Suprapubic skin (tissue), 4 donors: ENCODE measurements at regions not wholly inside any gene's neighbourhood (a gene's known extent, or its start where the extent isn't known, plus 50 kb on each side); places are given as distances from the start of the nearest gene placed in this dataset.
"Not testable (repeated sequence)": the region's sequence is repeated elsewhere in the genome, so short reads cannot be mapped to it uniquely, and the experiment has no call there.

ENCODE experiments used
- DNase-seq, 2 donors: peaks; one replicate each; pipeline ENCODE4 v3.0.0-alpha.2; 2019; ENCODE audit warnings: low spot score in 2 of 2
- H3K27ac ChIP-seq: fragments of 200-600 bp; sonication (generic); one replicate; pipeline ENCODE4 v1.5.1; 2019
- H3K27me3 ChIP-seq: fragments of 200-600 bp; sonication (generic); one replicate; pipeline ENCODE4 v1.5.1; 2019
- H3K36me3 ChIP-seq: fragments of 200-600 bp; sonication (generic); one replicate; pipeline ENCODE4 v1.5.1; 2019
- H3K4me1 ChIP-seq: fragments of 200-600 bp; sonication (generic); one replicate; pipeline ENCODE4 v1.5.1; 2019
- H3K4me3 ChIP-seq: fragments of 200-600 bp; sonication (generic); one replicate; pipeline ENCODE4 v1.5.1; 2019; ENCODE audit warnings: mild to moderate bottlenecking
- H3K9me3 ChIP-seq: fragments of 200-600 bp; sonication (generic); one replicate; pipeline ENCODE4 v1.5.1; 2019
- EP300 ChIP-seq: sonication (generic); formaldehyde crosslinking; IDR thresholded peaks from one replicate; pipeline ENCODE4 v1.6.1; 2017; ENCODE audit warnings: antibody characterized with exemption
- POLR2A ChIP-seq, 2 donors: fragments of 450-650 bp; IDR thresholded peaks; one replicate each; pipeline ENCODE4 v1.6.1; 2017; ENCODE audit warnings: antibody characterized with exemption in 2 of 2, mild to moderate bottlenecking in 2 of 2, moderate library complexity in 2 of 2
- POLR2AphosphoS5 ChIP-seq, 3 donors: sonication (generic); formaldehyde crosslinking; IDR thresholded peaks; one replicate each; pipeline ENCODE4 v1.6.1; 2017; ENCODE audit warnings: antibody characterized with exemption in 3 of 3
- WGBS: methylation state at CpG from one replicate; pipeline ENCODE4 v1.1.5; 2018; 5-methylcytosine and 5-hydroxymethylcytosine counted together
- TF ChIP-seq, protein P1 (sequence below), 2 donors: fragments of 200-600 bp in 1 of 2; fragments of 450-650 bp in 1 of 2; sonication (generic) in 1 of 2; IDR thresholded peaks; one replicate each; pipeline ENCODE4 v1.5.1; 2016 to 2019; ENCODE audit warnings: antibody characterized with exemption in 2 of 2, mild to moderate bottlenecking in 1 of 2, moderate library complexity in 1 of 2

DNA sequence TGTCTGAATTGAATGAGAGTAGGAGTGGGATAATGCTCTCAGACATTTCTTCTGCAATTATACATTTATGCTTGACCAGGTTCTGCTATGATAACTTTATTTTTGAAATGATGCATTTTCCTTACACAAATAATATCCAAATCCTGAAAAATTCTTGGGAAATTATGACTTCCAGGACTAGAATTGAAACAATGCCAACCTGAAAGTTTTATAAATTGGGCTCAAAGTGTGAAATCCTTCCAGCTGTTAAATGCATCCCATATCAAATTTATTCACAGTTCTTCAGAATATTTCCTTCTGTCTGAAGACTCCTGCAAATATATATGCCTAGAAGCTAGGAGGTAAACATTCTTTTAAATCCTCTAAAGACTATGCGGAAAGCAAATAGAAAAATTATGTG, 155.7 kb upstream of the EYA4 start:
- H3K27me3 ChIP-seq: no peaks in the 10 kb centered on the region
- DNase-seq: no peak
- 88% methylated on average over 1 of the region's 1 CpG for WGBS
- H3K27ac ChIP-seq: no peak overlapping the region
- H3K9me3 ChIP-seq: no peaks in the 10 kb centered on the region
- no peaks in the 10 kb centered on the region for H3K4me1 ChIP-seq
- TF ChIP-seq POLR2A (IDR thresholded peaks at IDR 0.05): no peak
- TF ChIP-seq, protein P1, sequence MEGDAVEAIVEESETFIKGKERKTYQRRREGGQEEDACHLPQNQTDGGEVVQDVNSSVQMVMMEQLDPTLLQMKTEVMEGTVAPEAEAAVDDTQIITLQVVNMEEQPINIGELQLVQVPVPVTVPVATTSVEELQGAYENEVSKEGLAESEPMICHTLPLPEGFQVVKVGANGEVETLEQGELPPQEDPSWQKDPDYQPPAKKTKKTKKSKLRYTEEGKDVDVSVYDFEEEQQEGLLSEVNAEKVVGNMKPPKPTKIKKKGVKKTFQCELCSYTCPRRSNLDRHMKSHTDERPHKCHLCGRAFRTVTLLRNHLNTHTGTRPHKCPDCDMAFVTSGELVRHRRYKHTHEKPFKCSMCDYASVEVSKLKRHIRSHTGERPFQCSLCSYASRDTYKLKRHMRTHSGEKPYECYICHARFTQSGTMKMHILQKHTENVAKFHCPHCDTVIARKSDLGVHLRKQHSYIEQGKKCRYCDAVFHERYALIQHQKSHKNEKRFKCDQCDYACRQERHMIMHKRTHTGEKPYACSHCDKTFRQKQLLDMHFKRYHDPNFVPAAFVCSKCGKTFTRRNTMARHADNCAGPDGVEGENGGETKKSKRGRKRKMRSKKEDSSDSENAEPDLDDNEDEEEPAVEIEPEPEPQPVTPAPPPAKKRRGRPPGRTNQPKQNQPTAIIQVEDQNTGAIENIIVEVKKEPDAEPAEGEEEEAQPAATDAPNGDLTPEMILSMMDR (IDR thresholded peaks at IDR 0.05): no peak
- TF ChIP-seq EP300: no peak
- no peak for TF ChIP-seq POLR2AphosphoS5 (IDR thresholded peaks at IDR 0.05)
- no peak overlapping the region for H3K4me3 ChIP-seq
- H3K36me3 ChIP-seq: no peaks in the 10 kb centered on the region

DNA sequence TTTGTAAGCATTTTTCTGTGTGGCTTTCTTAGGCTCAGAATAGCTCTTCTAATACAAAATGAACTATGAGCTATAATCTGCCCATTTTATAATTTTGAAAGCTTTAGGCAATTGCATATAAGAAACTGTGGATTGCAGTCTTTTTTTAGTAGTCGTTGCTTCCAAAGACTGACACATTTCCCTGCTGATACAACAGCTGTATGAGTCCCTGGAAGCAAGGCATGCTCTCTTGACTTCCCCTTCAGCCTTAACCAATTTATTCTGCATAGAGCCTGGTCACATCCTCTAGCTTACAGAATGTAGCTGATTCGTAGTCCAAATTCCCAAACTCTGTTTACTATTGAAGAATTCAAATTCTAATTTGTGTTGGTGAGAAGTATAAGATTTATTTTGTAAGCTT, 155.3 kb upstream of the EYA4 start:
- Histone ChIP-seq H3K4me1 (no peaks in the 10 kb centered on the region), H3K27ac (no peak overlapping the region), H3K4me3 (no peak overlapping the region), H3K9me3 (no peaks in the 10 kb centered on the region), H3K27me3 (no peaks in the 10 kb centered on the region), H3K36me3 (no peaks in the 10 kb centered on the region)
- DNase-seq: no peak
- TF ChIP-seq POLR2A (IDR thresholded peaks at IDR 0.05): no peak
- TF ChIP-seq, protein P1 (IDR thresholded peaks at IDR 0.05): no peak
- no peak for TF ChIP-seq POLR2AphosphoS5 (IDR thresholded peaks at IDR 0.05)
- TF ChIP-seq EP300: no peak
- WGBS: 45% methylated on average over 2 of the region's 2 CpGs

DNA sequence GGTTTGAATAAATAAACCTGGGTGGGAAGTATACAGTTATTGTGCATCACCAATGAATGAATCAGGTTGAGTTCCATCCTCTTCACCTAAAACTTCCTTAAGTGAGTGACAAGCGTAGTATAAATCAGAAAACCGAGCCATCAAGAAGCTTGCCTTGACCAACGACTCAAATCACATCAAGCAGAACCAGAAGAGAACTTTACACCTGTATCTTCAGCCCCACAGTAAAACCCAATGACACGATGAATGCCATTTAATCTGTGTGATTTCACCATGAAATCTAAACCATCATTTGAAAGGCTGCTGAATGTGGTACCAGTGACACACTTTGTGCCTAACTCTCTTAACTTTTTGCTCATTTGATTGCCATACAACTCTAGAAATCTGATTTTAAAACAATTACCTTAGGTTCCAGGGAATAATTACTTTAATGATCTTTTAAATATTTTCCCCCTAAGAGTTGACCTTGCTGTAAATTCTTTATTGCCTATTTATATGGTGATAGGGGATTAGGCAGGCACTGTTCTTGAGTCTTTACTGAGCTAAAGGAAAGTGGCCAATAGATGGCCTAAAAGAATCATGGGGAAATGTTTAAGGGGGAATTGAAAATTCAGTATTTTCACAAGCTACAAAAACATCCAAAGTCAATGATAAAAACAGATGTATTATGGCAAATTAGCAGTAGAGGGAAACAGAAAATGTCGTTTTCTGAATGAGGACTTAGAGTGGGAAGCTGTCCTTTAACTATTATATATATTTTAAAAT, 152.0 kb upstream of the EYA4 start:
- H3K36me3 ChIP-seq: no peaks in the 10 kb centered on the region
- no peak overlapping the region for H3K27ac ChIP-seq
- TF ChIP-seq POLR2AphosphoS5 (IDR thresholded peaks at IDR 0.05): no peak
- no peak for TF ChIP-seq EP300
- TF ChIP-seq POLR2A (IDR thresholded peaks at IDR 0.05): no peak
- TF ChIP-seq, protein P1 (IDR thresholded peaks at IDR 0.05): no peak
- H3K27me3 ChIP-seq: no peaks in the 10 kb centered on the region
- H3K4me1 ChIP-seq: no peaks in the 10 kb centered on the region
- 90% methylated on average over 5 of the region's 5 CpGs for WGBS
- H3K4me3 ChIP-seq: no peak overlapping the region
- H3K9me3 ChIP-seq: no peaks in the 10 kb centered on the region
- no peak for DNase-seq

DNA sequence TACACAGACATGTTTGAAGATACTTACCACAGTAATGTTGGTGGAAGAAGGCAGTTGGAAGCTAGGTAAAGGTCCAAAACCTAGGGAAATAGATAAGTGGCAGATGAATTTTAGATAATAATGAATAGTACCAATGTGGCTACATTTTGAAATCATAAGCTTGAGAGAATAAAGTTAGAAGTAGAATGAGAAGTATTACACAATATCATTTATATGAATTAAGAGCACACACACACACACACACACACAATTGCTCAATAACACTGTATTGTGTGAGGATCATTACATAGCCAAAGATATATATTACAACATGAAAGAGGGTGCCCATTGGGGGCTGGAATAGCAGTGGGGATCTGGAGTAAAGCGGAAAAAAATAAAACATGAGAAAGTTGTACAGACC, 149.0 kb upstream of the EYA4 start:
- no peak overlapping the region for H3K27ac ChIP-seq
- no peak for DNase-seq
- H3K27me3 ChIP-seq: no peaks in the 10 kb centered on the region
- H3K4me3 ChIP-seq: no peak overlapping the region
- TF ChIP-seq POLR2A (IDR thresholded peaks at IDR 0.05): no peak
- no peak for TF ChIP-seq POLR2AphosphoS5 (IDR thresholded peaks at IDR 0.05)
- TF ChIP-seq EP300: no peak
- TF ChIP-seq, protein P1 (IDR thresholded peaks at IDR 0.05): no peak
- 100% methylated on average over 1 of the region's 1 CpG for WGBS
- no peaks in the 10 kb centered on the region for H3K36me3 ChIP-seq
- no peaks in the 10 kb centered on the region for H3K4me1 ChIP-seq
- H3K9me3 ChIP-seq: no peaks in the 10 kb centered on the region

DNA sequence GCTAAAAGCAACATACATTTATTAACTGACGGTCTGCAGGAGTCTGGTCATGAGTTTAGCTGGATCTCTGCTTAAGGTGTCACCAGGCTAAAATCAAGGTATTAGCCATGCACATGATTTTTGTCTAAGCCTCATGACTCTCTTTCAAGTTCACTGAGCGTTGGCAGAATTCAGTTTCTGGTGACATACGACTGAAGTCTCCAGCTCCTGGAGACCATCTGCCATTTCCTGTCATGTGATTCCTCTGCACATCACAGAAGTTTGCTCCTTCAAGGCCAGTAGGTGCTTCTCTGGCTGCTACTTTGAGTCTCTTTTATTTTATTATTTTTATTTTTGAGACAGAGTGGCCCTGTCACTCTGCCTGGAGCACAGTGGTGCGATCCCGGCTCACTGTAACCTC, 148.4 kb upstream of the EYA4 start:
- H3K4me3 ChIP-seq: no peak overlapping the region
- H3K9me3 ChIP-seq: no peaks in the 10 kb centered on the region
- no peaks in the 10 kb centered on the region for H3K4me1 ChIP-seq
- no peaks in the 10 kb centered on the region for H3K36me3 ChIP-seq
- no peak overlapping the region for H3K27ac ChIP-seq
- DNase-seq: no peak
- TF ChIP-seq EP300: no peak
- no peak for TF ChIP-seq POLR2A (IDR thresholded peaks at IDR 0.05)
- TF ChIP-seq POLR2AphosphoS5 (IDR thresholded peaks at IDR 0.05): no peak
- TF ChIP-seq, protein P1 (IDR thresholded peaks at IDR 0.05): no peak
- no peaks in the 10 kb centered on the region for H3K27me3 ChIP-seq
- WGBS: 78% methylated on average over 5 of the region's 5 CpGs

DNA sequence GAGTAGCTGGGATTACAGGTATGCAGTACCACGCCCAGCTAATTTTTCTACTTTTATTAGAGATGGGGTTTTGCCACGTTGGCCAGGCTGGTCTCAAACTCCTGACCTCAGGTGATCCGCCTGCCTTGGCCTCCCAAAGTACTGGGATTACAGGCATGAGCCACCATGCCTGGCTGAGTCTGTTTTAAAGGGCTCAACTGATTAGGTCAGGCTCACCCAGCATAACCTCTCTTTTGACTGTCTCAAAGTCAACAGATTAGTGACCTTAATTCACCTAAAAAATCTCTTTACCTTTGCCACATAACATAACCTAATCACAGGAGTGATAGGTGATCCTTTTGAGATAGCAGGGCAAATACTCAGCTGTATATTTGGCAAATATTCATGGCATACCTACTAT, 147.9 kb upstream of the EYA4 start:
- H3K4me3 ChIP-seq, H3K36me3 ChIP-seq, H3K4me1 ChIP-seq, H3K9me3 ChIP-seq, H3K27me3 ChIP-seq, DNase-seq, H3K27ac ChIP-seq: not testable (repeated sequence)
- 81% methylated on average over 3 of the region's 3 CpGs for WGBS
